Smooth muscle cell (in vitro differentiated cells): ENCODE measurements at regions not wholly inside any gene's neighbourhood (a gene's known extent, or its start where the extent isn't known, plus 50 kb on each side); places are given as distances from the start of the nearest gene placed in this dataset.
"Not testable (repeated sequence)": the region's sequence is repeated elsewhere in the genome, so short reads cannot be mapped to it uniquely, and the experiment has no call there.

Experiments used
- DNase-seq: peaks from one replicate; lab custom pipeline; 2025; ENCODE audit not compliant: unreplicated experiment; lab: John Stamatoyannopoulos, UW
- H2AFZ ChIP-seq: fragments of 200-600 bp; sonication (generic); 2 replicates; pipeline ENCODE4 v1.6.0; 2016; ENCODE audit warnings: antibody characterized with exemption, low read depth, mild to moderate bottlenecking
- H3F3A ChIP-seq: fragments of 200-600 bp; sonication (generic); 2 replicates; pipeline ENCODE4 v1.6.0; 2017; ENCODE audit warnings: antibody characterized with exemption, low read depth
- H3K27ac ChIP-seq: fragments of 200-600 bp; sonication (generic); 2 replicates; pipeline ENCODE4 v1.5.1; 2016; ENCODE audit warnings: low read depth, mild to moderate bottlenecking
- H3K27me3 ChIP-seq: fragments of 200-600 bp; sonication (generic); 2 replicates; pipeline ENCODE4 v1.6.1; 2016; ENCODE audit warnings: low read depth, mild to moderate bottlenecking
- H3K36me3 ChIP-seq: fragments of 200-600 bp; sonication (generic); 2 replicates; pipeline ENCODE4 v1.5.1; 2016; ENCODE audit warnings: low read depth
- H3K4me1 ChIP-seq: fragments of 200-600 bp; sonication (generic); 2 replicates; pipeline ENCODE4 v1.5.1; 2016; ENCODE audit warnings: low read depth
- H3K4me2 ChIP-seq: fragments of 200-600 bp; sonication (generic); 2 replicates; pipeline ENCODE4 v1.6.0; 2016; ENCODE audit warnings: mild to moderate bottlenecking
- H3K4me3 ChIP-seq: fragments of 200-600 bp; sonication (generic); 2 replicates; pipeline ENCODE4 v1.5.1; 2016; ENCODE audit warnings: mild to moderate bottlenecking
- H3K79me2 ChIP-seq: fragments of 200-600 bp; sonication (generic); 2 replicates; pipeline ENCODE4 v1.6.0; 2016; ENCODE audit warnings: low read depth, mild to moderate bottlenecking
- H3K9ac ChIP-seq: fragments of 200-600 bp; sonication (generic); 2 replicates; pipeline ENCODE4 v1.6.0; 2016; ENCODE audit warnings: low read depth
- H3K9me3 ChIP-seq: fragments of 200-600 bp; sonication (generic); replicated peaks from 2 replicates; pipeline ENCODE4 v1.5.1; 2016; ENCODE audit warnings: low read depth
- H4K20me1 ChIP-seq: fragments of 200-600 bp; sonication (generic); 2 replicates; pipeline ENCODE4 v1.6.0; 2016; ENCODE audit warnings: low read depth
- WGBS: methylation state at CpG from one replicate; pipeline ENCODE4 v1.1.7; 2016; ENCODE audit warnings: low lambda C conversion rate; 5-methylcytosine and 5-hydroxymethylcytosine counted together
- TF ChIP-seq, protein P1 (sequence below): fragments of 200-600 bp; sonication (generic); IDR thresholded peaks from 2 replicates; pipeline ENCODE4 v1.5.1; 2017; ENCODE audit warnings: borderline replicate concordance, mild to moderate bottlenecking, antibody characterized with exemption; ENCODE audit not compliant: insufficient read depth, poor library complexity, severe bottlenecking

DNA sequence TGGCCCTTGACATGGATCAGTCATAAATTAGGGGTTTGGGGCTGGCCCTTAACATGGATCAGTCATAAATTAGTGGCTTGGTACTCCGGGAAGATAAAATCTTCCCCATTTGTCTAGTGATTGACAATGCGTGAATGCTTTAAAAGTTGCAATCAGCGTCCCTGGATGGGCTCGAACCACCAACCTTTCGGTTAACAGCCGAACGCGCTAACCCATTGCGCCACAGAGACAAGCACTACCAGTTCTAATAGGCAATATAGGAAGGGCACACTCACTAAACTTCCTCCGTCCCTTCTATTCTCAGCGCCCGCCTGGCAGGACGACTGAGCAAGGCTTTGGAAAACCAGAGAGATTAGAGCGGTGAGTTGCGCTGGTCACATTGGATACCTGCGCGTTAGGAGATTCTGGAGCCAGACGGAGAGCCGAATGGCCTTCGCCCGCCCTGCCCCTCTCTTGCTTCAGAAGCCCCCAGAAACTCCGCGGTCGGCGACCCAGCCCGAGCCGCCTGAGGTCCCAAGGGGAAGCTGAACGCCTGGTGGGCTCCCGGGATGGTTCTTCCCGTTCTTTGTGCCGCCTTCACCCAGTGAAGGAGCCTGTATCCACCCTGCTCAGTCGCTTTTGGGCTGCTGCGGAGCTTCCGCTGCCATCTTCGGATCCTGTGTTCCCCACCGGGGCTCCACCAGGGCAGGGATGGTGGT, 235.9 kb downstream of the FAM72C start:
- Histone ChIP-seq H3K79me2 (no peaks in the 10 kb centered on the region), H3K4me3 (no peak overlapping the region), H4K20me1 (no peaks in the 10 kb centered on the region), H3K4me2 (no peak overlapping the region), H3F3A (no peaks in the 10 kb centered on the region), H3K36me3 (no peaks in the 10 kb centered on the region), H3K27me3 (no peaks in the 10 kb centered on the region), H3K9ac (no peak overlapping the region), H3K27ac (no peak overlapping the region), H2AFZ (no peak overlapping the region), H3K9me3 (no peaks in the 10 kb centered on the region), H3K4me1 (no peaks in the 10 kb centered on the region)
- 86% methylated on average over 36 of the region's 36 CpGs for WGBS
- TF ChIP-seq, protein P1, sequence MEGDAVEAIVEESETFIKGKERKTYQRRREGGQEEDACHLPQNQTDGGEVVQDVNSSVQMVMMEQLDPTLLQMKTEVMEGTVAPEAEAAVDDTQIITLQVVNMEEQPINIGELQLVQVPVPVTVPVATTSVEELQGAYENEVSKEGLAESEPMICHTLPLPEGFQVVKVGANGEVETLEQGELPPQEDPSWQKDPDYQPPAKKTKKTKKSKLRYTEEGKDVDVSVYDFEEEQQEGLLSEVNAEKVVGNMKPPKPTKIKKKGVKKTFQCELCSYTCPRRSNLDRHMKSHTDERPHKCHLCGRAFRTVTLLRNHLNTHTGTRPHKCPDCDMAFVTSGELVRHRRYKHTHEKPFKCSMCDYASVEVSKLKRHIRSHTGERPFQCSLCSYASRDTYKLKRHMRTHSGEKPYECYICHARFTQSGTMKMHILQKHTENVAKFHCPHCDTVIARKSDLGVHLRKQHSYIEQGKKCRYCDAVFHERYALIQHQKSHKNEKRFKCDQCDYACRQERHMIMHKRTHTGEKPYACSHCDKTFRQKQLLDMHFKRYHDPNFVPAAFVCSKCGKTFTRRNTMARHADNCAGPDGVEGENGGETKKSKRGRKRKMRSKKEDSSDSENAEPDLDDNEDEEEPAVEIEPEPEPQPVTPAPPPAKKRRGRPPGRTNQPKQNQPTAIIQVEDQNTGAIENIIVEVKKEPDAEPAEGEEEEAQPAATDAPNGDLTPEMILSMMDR = no peak
- DNase-seq = no peak

DNA sequence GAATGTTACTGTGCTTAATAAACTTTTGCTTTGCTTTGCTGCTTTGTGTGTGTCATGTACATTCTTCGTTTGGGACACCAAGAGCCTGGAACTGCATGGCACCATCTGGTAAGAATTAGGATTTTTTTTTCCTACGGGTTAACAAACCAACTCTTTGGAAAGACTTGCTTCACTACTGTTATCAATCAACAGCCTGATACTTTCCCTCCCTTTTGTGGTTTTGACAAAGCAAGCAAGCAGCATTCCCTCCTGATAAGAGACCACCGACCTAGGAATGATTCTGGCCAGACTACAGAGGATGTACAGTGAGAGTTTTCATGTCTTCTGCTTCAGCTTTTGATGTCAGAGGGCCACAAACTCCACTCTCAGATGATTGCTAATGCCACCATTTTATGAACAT, 237.5 kb downstream of the FAM72C start:
- not testable (repeated sequence) for H3K9ac ChIP-seq, H3K36me3 ChIP-seq, H3K9me3 ChIP-seq, H3K4me3 ChIP-seq, H3K4me1 ChIP-seq, H4K20me1 ChIP-seq, H2AFZ ChIP-seq, H3K79me2 ChIP-seq, H3K4me2 ChIP-seq, H3F3A ChIP-seq, H3K27ac ChIP-seq, DNase-seq, H3K27me3 ChIP-seq
- WGBS = 54% methylated on average over 3 of the region's 3 CpGs

DNA sequence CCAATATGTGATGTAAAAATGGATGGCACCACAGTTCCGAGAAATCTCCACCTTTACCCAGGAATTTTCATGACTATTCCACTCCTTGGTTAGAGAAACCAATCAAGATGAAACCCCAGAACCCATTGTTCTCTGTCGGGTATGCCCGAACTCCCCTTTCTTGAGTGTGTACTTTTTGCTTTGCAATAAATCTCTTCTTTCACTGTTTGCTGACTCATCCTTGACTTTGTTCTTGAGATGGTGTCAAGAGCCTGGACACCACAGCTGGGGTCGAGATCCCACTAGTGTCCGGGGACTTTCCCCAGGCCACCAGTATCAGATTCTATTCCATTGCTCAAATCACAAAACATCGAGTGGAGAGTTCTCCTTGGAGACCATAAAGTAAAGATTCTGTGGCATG, 240.9 kb downstream of the FAM72C start:
- not testable (repeated sequence) for H3K27ac ChIP-seq, H3K4me3 ChIP-seq, H3K4me1 ChIP-seq, H3F3A ChIP-seq, H3K79me2 ChIP-seq, H3K9ac ChIP-seq, H3K4me2 ChIP-seq, DNase-seq, H4K20me1 ChIP-seq, H3K36me3 ChIP-seq, H3K27me3 ChIP-seq, H2AFZ ChIP-seq, H3K9me3 ChIP-seq
- WGBS = 72% methylated on average over 6 of the region's 6 CpGs

- H4K20me1 ChIP-seq, H3K4me3 ChIP-seq, H3K9ac ChIP-seq, H2AFZ ChIP-seq, DNase-seq, H3F3A ChIP-seq, H3K79me2 ChIP-seq, H3K9me3 ChIP-seq, H3K36me3 ChIP-seq, H3K4me1 ChIP-seq, H3K27me3 ChIP-seq, H3K4me2 ChIP-seq: not testable (repeated sequence)
- WGBS = 85% methylated on average over 18 of the region's 39 CpGs
- peak overlapping the region; percentile 49 for H3K27ac ChIP-seq
Measured at GRCh38 chr1:143729449-143730111, 242.2 kb downstream of the FAM72C start.

- H3K4me2 ChIP-seq, H3K79me2 ChIP-seq, H3K36me3 ChIP-seq, H3K27me3 ChIP-seq, DNase-seq, H3K27ac ChIP-seq, H3K9me3 ChIP-seq, H2AFZ ChIP-seq, H3K4me1 ChIP-seq, H3K9ac ChIP-seq, H3F3A ChIP-seq, H4K20me1 ChIP-seq, H3K4me3 ChIP-seq: not testable (repeated sequence)
- 82% methylated on average over 6 of the region's 31 CpGs for WGBS
Measured at GRCh38 chr1:143728802-143729448, 242.9 kb downstream of the FAM72C start.
